ENCODE measurements at regions not wholly inside any gene's neighbourhood (a gene's known extent, or its start where the extent isn't known, plus 50 kb on each side); places are given as distances from the start of the nearest gene placed in this dataset.

DNA sequence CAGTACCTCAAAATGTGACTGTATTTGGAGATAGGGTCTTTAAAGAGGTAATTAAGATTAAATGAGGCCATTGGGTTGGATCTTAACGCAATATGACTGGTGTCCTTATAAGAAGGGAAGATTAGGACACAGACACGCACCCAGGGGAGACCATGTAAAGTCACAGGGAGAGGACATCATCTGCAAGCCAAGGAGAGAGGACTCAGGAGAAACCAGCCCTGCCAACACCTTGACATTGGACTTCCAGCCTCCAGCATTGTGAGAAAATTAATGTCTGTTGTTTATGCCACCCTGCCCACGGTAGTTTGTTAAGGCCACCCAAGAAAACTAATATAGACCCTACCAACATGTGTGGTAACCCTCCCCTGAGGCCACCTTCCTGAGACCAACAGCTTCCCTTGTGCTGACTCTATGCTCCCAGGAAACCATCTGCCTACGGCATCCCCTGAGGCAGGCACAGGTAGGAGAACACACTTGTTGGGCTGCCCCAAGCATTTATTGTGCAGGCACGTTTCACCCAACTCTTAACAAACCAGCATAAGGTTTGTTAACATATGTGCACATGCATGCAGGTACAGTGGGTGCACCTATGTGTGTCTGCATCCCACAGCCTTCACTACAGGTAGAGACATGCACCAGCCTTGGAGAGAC lies 161.5 kb upstream of the AGAP1 start:
- no peak for DNase-seq (ENCODE audit: low read depth in 1 of 2, low spot score in 1 of 2)
- Histone ChIP-seq H3K27me3 (ENCODE audit: insufficient read depth, poor library complexity, severe bottlenecking) (no peaks in the 10 kb centered on the region), H3K27ac (replicated peaks) (no peak overlapping the region), H3K4me3 (replicated peaks; ENCODE audit: insufficient read depth, low read length) (no peak overlapping the region)
- TF ChIP-seq CTCF (IDR thresholded peaks at IDR 0.05; ENCODE audit: insufficient read depth, low read length), result no peak
- no peak for TF ChIP-seq POLR2AphosphoS5 (IDR thresholded peaks at IDR 0.05; ENCODE audit: low read depth)
- no peak for TF ChIP-seq REST (IDR thresholded peaks at IDR 0.05; ENCODE audit: insufficient replicate concordance, low read depth)
- TF ChIP-seq GABPA (IDR thresholded peaks at IDR 0.05; ENCODE audit: low read depth), result no peak
- TF ChIP-seq SPI1 (IDR thresholded peaks at IDR 0.05; ENCODE audit: borderline replicate concordance, low read depth), result no peak

GRCh38 chr2:235333076-235333475 lies 160.8 kb upstream of the AGAP1 start:
- no peak overlapping the region for H3K4me3 ChIP-seq (replicated peaks; ENCODE audit: insufficient read depth, low read length)
- no peak overlapping the region for H3K27ac ChIP-seq (replicated peaks)
- DNase-seq (ENCODE audit: low read depth in 1 of 2, low spot score in 1 of 2), result no peak
- H3K27me3 ChIP-seq (ENCODE audit: insufficient read depth, poor library complexity, severe bottlenecking), result no peaks in the 10 kb centered on the region
- TF ChIP-seq REST (IDR thresholded peaks at IDR 0.05; ENCODE audit: insufficient replicate concordance, low read depth), result no peak
- TF ChIP-seq GABPA (IDR thresholded peaks at IDR 0.05; ENCODE audit: low read depth), result no peak
- TF ChIP-seq SPI1 (IDR thresholded peaks at IDR 0.05; ENCODE audit: borderline replicate concordance, low read depth), result no peak
- TF ChIP-seq CTCF (IDR thresholded peaks at IDR 0.05; ENCODE audit: insufficient read depth, low read length), result no peak

DNA sequence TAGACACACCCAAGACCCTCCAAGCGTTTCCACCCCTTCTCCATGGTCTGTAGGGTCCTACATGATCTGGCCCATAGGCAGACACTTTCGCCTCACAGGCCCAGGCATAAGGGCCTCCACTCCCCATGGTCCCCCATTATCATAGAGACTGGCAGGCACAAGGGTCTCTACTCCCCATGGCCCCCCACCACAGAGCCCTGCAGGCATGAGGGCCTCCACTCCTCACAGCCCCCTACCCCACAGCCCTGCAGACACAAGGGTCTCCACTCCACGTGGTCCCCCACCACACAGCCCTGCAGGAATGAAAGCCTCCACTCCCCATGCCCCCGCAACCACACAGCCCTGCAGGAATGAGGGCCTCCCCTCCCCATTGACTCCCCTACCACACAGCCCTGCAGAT lies 159.7 kb upstream of the AGAP1 start:
- no peaks in the 10 kb centered on the region for H3K27me3 ChIP-seq (ENCODE audit: insufficient read depth, poor library complexity, severe bottlenecking)
- H3K4me3 ChIP-seq (replicated peaks; ENCODE audit: insufficient read depth, low read length), result no peak overlapping the region
- no peak overlapping the region for H3K27ac ChIP-seq (replicated peaks)
- no peak for TF ChIP-seq REST (IDR thresholded peaks at IDR 0.05; ENCODE audit: insufficient replicate concordance, low read depth)
- no peak for TF ChIP-seq GABPA (IDR thresholded peaks at IDR 0.05; ENCODE audit: low read depth)
- no peak for TF ChIP-seq CTCF (IDR thresholded peaks at IDR 0.05; ENCODE audit: insufficient read depth, low read length)
- TF ChIP-seq POLR2AphosphoS5 (IDR thresholded peaks at IDR 0.05; ENCODE audit: low read depth), result no peak
- no peak for TF ChIP-seq SPI1 (IDR thresholded peaks at IDR 0.05; ENCODE audit: borderline replicate concordance, low read depth)
- DNase-seq (ENCODE audit: low read depth in 1 of 2, low spot score in 1 of 2), result no peak
